ENCODE measurements at regions not wholly inside any gene's neighbourhood (a gene's known extent, or its start where the extent isn't known, plus 50 kb on each side); places are given as distances from the start of the nearest gene placed in this dataset.

GRCh38 chr10:21075880-21076279, 178.8 kb upstream of the NEBL start:
- TF ChIP-seq CTCF (IDR thresholded peaks at IDR 0.05) (no peak), ZFX (IDR thresholded peaks at IDR 0.05; ENCODE audit: borderline replicate concordance) (no peak)
- H3K27ac ChIP-seq, result no peak overlapping the region

DNA sequence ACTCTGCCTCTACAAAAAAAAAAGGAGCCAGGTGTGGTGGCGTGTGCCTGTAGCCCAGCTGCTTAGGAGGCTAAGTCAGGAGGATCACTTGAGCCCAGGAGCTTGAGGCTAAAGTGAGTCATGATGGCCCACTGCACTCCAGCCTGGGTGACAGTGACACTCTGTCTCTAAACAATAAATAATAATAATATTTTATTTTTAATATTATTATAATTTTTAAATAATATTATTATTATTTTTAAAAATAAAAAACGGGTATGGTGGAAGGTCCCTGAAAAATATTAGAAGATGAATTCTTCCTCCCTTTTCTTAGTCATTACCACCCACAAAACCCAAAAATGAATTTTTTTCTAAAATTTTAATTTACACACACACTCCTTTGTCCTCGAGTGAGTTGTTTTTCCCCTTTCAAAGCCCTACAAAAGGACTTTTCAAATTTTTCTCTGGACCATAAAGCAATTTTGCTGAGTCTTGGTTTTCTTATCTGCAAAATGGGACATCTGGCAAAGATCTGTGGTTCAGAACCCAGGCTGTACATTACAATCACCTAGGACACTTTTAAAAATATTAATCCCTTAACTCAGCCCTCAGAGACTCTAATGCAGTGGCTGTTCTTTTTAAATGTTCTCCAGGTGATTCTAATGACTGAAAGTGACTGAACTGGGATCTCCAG, 174.0 kb upstream of the NEBL start:
- TF ChIP-seq CTCF (IDR thresholded peaks at IDR 0.05) (no peak), ZFX (IDR thresholded peaks at IDR 0.05; ENCODE audit: borderline replicate concordance) (no peak)
- no peak overlapping the region for H3K27ac ChIP-seq

- H3K27ac ChIP-seq, result no peak overlapping the region
- TF ChIP-seq CTCF (IDR thresholded peaks at IDR 0.05), result no peak
- TF ChIP-seq ZFX (IDR thresholded peaks at IDR 0.05; ENCODE audit: borderline replicate concordance), result no peak
Observed at GRCh38 chr10:21069929-21070700, 173.0 kb upstream of the NEBL start.

GRCh38 chr10:21069278-21069677, 172.2 kb upstream of the NEBL start:
- TF ChIP-seq ZFX (IDR thresholded peaks at IDR 0.05; ENCODE audit: borderline replicate concordance) (no peak), CTCF (IDR thresholded peaks at IDR 0.05) (no peak)

GRCh38 chr10:21068026-21068656, 171.0 kb upstream of the NEBL start:
- TF ChIP-seq CTCF (IDR thresholded peaks at IDR 0.05), result no peak
- no peak for TF ChIP-seq ZFX (IDR thresholded peaks at IDR 0.05; ENCODE audit: borderline replicate concordance)
- H3K27ac ChIP-seq, result no peak overlapping the region

More at GRCh38 chr10:21069278-21069677, 172.2 kb upstream of the NEBL start:
- no peak overlapping the region for H3K27ac ChIP-seq

- no peak overlapping the region for H3K27ac ChIP-seq
- no peak for TF ChIP-seq ZFX (IDR thresholded peaks at IDR 0.05; ENCODE audit: borderline replicate concordance)
- no peak for TF ChIP-seq CTCF (IDR thresholded peaks at IDR 0.05)
Observed at GRCh38 chr10:21065621-21066248, 168.6 kb upstream of the NEBL start.
